GM12874 (cell line): ENCODE measurements at regions not wholly inside any gene's neighbourhood (a gene's known extent, or its start where the extent isn't known, plus 50 kb on each side); places are given as distances from the start of the nearest gene placed in this dataset.

Experiments used
- CTCF ChIP-seq: IDR thresholded peaks from 2 replicates; pipeline ENCODE4 v1.5.1; 2011; ENCODE audit warnings: low read depth, mild to moderate bottlenecking, control low read depth, low read length, moderate library complexity; ENCODE audit not compliant: insufficient read depth

- TF ChIP-seq CTCF: no peak
Measured at GRCh38 chr20:48371211-48371610, 456.6 kb downstream of the PREX1 start.

GRCh38 chr20:48366230-48366629, 461.6 kb downstream of the PREX1 start:
- TF ChIP-seq CTCF: no peak

GRCh38 chr20:48364688-48365421, 462.9 kb downstream of the PREX1 start:
- TF ChIP-seq CTCF: no peak

- TF ChIP-seq CTCF: no peak
Measured at GRCh38 chr20:48364055-48364454, 463.7 kb downstream of the PREX1 start.

GRCh38 chr20:48360342-48360975, 467.3 kb downstream of the PREX1 start:
- TF ChIP-seq CTCF: no peak

GRCh38 chr20:48359692-48360341, 468.0 kb downstream of the PREX1 start:
- no peak for TF ChIP-seq CTCF

GRCh38 chr20:48358176-48359054, 469.4 kb downstream of the PREX1 start:
- TF ChIP-seq CTCF: no peak
